Tibial nerve (tissue), 4 donors: ENCODE measurements at regions not wholly inside any gene's neighbourhood (a gene's known extent, or its start where the extent isn't known, plus 50 kb on each side); places are given as distances from the start of the nearest gene placed in this dataset.

ENCODE experiments used
- EP300 ChIP-seq, 2 donors: sonication (generic); formaldehyde crosslinking; IDR thresholded peaks; one replicate each; pipeline ENCODE4 v1.6.1; 2017; ENCODE audit warnings: antibody characterized with exemption in 2 of 2, mild to moderate bottlenecking in 1 of 2
- POLR2A ChIP-seq, 2 donors: fragments of 450-650 bp; IDR thresholded peaks; one replicate each; pipeline ENCODE4 v1.6.1; 2017; ENCODE audit warnings: antibody characterized with exemption in 2 of 2, mild to moderate bottlenecking in 2 of 2, moderate library complexity in 2 of 2
- TF ChIP-seq, protein P1 (sequence below), 5 experiments: fragments of 200-600 bp in 3 of 5; fragments of 450-650 bp in 2 of 5; sonication (generic) in 3 of 5; IDR thresholded peaks; one replicate each; pipeline ENCODE4 v1.5.1; 2016 to 2019; ENCODE audit warnings: antibody characterized with exemption in 5 of 5, mild to moderate bottlenecking in 3 of 5, moderate library complexity in 2 of 5

DNA sequence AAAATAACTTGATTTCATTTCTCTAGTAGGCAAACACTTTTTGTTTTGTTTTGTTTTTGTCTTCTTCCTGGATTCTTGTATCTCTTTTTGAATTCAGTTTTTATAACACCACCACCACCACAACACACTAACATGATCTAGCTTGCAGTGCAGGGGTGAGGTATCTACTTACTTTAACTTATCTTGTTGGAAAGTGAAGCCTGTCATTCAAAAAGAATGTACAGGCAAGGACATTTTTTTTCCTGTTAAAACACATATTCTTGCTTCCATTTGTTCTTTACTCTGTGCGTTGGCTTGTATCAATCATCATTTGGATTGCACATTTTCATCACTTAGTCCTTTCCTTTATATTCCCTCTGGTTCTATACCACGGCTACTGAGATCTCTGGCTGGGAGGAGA, 824.2 kb downstream of the PLCL1 start:
- TF ChIP-seq POLR2A (IDR thresholded peaks at IDR 0.05) (no peak), EP300 (IDR thresholded peaks at IDR 0.05) (no peak)
- TF ChIP-seq, protein P1, sequence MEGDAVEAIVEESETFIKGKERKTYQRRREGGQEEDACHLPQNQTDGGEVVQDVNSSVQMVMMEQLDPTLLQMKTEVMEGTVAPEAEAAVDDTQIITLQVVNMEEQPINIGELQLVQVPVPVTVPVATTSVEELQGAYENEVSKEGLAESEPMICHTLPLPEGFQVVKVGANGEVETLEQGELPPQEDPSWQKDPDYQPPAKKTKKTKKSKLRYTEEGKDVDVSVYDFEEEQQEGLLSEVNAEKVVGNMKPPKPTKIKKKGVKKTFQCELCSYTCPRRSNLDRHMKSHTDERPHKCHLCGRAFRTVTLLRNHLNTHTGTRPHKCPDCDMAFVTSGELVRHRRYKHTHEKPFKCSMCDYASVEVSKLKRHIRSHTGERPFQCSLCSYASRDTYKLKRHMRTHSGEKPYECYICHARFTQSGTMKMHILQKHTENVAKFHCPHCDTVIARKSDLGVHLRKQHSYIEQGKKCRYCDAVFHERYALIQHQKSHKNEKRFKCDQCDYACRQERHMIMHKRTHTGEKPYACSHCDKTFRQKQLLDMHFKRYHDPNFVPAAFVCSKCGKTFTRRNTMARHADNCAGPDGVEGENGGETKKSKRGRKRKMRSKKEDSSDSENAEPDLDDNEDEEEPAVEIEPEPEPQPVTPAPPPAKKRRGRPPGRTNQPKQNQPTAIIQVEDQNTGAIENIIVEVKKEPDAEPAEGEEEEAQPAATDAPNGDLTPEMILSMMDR (IDR thresholded peaks at IDR 0.05), result no peak
